Sigmoid colon (tissue), 6 donors: ENCODE measurements at regions not wholly inside any gene's neighbourhood (a gene's known extent, or its start where the extent isn't known, plus 50 kb on each side); places are given as distances from the start of the nearest gene placed in this dataset.

ENCODE experiments used
- DNase-seq: peaks from one replicate; pipeline ENCODE4 v3.0.0-alpha.2; 2019
- H3K27ac ChIP-seq, 4 donors: fragments of 200-600 bp; sonication (generic); one replicate each; pipeline ENCODE4 v1.5.1; 2016 to 2019; ENCODE audit warnings: mild to moderate bottlenecking in 1 of 4
- H3K27me3 ChIP-seq, 3 donors: fragments of 200-600 bp; sonication (generic); one replicate each; pipeline ENCODE4 v1.5.1; 2019; ENCODE audit warnings: mild to moderate bottlenecking in 1 of 3
- H3K36me3 ChIP-seq, 4 donors: fragments of 200-600 bp; sonication (generic); one replicate each; pipeline ENCODE4 v1.5.1; 2016 to 2019
- H3K4me1 ChIP-seq, 4 donors: fragments of 200-600 bp; sonication (generic); one replicate each; pipeline ENCODE4 v1.5.1; 2017 to 2019
- H3K4me3 ChIP-seq, 4 donors: fragments of 200-600 bp; sonication (generic); one replicate each; pipeline ENCODE4 v1.5.1; 2017 to 2019; ENCODE audit warnings: mild to moderate bottlenecking in 2 of 4, moderate library complexity in 1 of 4
- H3K9me3 ChIP-seq, 4 donors: fragments of 200-600 bp in 3 of 4; sonication (generic) in 3 of 4; one replicate each; pipeline versions ENCODE4 v1.5.1 to v1.6.1; 2013 to 2019
- EP300 ChIP-seq, 4 donors: sonication (generic); formaldehyde crosslinking; IDR thresholded peaks; one replicate each; pipeline ENCODE4 v1.6.1; 2017; ENCODE audit warnings: antibody characterized with exemption in 4 of 4
- POLR2A ChIP-seq, 2 donors: fragments of 450-650 bp; IDR thresholded peaks; one replicate each; pipeline ENCODE4 v1.6.1; 2016; ENCODE audit warnings: antibody characterized with exemption in 2 of 2, mild to moderate bottlenecking in 2 of 2, moderate library complexity in 2 of 2
- POLR2AphosphoS5 ChIP-seq, 4 donors: sonication (generic); formaldehyde crosslinking; IDR thresholded peaks; one replicate each; pipeline ENCODE4 v1.6.1; 2017; ENCODE audit warnings: antibody characterized with exemption in 4 of 4
- WGBS, 2 donors: extraction: QIAGEN DNeasy Blood & Tissue Kit; methylation state at CpG; one replicate each; pipeline ENCODE4 v1.1.7; 2013; 5-methylcytosine and 5-hydroxymethylcytosine counted together
- intact Hi-C: fragments of 100-400 bp; cut with DNase I; formaldehyde crosslinking; loops from one replicate; pipeline ENCODE4 v1.15.1; 2023
- TF ChIP-seq, protein P1 (sequence below), 4 experiments: fragments of 450-650 bp in 3 of 4; fragments of 200-600 bp in 1 of 4; IDR thresholded peaks; one replicate each; pipeline ENCODE4 v1.5.1; 2016 to 2019; ENCODE audit warnings: antibody characterized with exemption in 4 of 4, mild to moderate bottlenecking in 3 of 4, moderate library complexity in 2 of 4
- donor health status: healthy with polysubstance abuse.
- donor health status: healthy.

DNA sequence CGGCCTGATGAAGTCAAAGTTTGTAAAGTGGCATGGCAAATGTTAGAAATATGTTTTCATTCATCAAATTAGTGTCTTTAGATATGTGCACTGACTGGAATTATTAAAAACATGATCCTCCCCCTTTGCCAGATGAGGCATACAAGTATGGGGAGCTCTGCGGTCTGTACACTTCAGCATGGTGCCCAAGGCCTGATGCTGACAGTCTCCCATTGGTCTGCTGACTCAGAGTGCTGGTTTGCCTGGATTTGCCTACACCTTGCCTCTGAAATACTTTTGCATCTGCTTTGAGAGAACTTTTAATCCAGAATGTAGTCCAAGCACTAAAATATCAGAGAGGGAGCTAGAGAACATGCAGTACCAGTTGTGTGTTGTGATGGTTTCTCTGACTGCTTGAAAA, 354.3 kb upstream of the ACTBL2 start:
- WGBS, 2 donors, result 92 to 93% methylated on average over 2 of the region's 2 CpGs
- no peaks in the 10 kb centered on the region for H3K36me3 ChIP-seq
- H3K27me3 ChIP-seq, result no peaks in the 10 kb centered on the region
- peaks cover 0 to 42% (median 31%) of the 10 kb centered on the region in 4 donors for H3K4me1 ChIP-seq
- peak overlapping the region in 1 of 4 donors; percentile 48 for H3K27ac ChIP-seq
- no peaks in the 10 kb centered on the region for H3K9me3 ChIP-seq
- intact Hi-C loops, result no loop called here
- TF ChIP-seq, protein P1, sequence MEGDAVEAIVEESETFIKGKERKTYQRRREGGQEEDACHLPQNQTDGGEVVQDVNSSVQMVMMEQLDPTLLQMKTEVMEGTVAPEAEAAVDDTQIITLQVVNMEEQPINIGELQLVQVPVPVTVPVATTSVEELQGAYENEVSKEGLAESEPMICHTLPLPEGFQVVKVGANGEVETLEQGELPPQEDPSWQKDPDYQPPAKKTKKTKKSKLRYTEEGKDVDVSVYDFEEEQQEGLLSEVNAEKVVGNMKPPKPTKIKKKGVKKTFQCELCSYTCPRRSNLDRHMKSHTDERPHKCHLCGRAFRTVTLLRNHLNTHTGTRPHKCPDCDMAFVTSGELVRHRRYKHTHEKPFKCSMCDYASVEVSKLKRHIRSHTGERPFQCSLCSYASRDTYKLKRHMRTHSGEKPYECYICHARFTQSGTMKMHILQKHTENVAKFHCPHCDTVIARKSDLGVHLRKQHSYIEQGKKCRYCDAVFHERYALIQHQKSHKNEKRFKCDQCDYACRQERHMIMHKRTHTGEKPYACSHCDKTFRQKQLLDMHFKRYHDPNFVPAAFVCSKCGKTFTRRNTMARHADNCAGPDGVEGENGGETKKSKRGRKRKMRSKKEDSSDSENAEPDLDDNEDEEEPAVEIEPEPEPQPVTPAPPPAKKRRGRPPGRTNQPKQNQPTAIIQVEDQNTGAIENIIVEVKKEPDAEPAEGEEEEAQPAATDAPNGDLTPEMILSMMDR (IDR thresholded peaks at IDR 0.05), result no peak
- no peak for TF ChIP-seq POLR2AphosphoS5 (IDR thresholded peaks at IDR 0.05)
- no peak for TF ChIP-seq POLR2A (IDR thresholded peaks at IDR 0.05)
- no peak for TF ChIP-seq EP300 (IDR thresholded peaks at IDR 0.05)
- no peak for DNase-seq
- H3K4me3 ChIP-seq, result no peak overlapping the region

- intact Hi-C loops, result no loop called here
- WGBS, 2 donors, result 74 to 98% methylated on average over 2 of the region's 2 CpGs
Observed at GRCh38 chr5:57836331-57836730, 353.7 kb upstream of the ACTBL2 start.

DNA sequence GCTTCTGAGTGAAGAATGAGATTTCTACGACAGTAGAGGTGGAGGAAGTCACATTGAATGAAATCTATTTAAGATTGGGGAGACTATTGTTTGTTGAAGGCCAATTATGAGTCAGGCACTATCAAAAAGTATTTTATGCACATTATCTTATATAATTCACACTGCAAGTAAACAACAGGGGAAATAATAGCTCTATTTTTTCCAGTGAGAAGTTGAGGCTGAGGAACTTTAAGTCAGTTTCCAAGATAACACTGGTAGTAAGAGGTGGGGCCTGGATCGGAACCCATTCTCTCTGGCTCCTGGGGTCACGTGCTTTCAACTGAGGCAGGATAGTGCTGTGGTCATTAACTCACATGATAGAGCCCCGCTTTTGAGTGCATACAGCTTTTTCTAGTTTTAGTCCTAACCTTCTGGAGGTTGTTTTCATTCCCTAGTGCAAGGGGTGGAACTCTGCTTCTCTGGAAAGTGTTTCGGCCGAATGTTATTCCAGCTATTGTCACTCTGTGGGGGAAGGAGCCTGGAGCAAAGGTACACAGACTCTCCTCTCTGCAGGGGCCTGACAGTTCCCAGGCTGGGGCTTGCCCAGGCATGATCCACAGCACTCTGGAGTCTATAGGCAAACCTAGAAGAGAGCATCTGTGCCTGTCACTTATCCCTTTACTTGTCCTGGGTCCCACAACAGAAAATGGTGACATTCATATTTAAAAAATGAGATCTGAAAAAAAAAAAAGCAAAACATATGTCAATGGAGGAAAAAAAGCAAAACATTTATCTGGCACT, 352.4 kb upstream of the ACTBL2 start:
- Histone ChIP-seq H3K9me3 (no peaks in the 10 kb centered on the region), H3K27me3 (no peaks in the 10 kb centered on the region), H3K4me1 (peaks cover 0 to 24% (median 17%) of the 10 kb centered on the region in 4 donors), H3K36me3 (no peaks in the 10 kb centered on the region), H3K4me3 (no peak overlapping the region), H3K27ac (peak overlapping the region in 2 of 4 donors; percentile 1 to 58)
- DNase-seq, result no peak
- 80 to 82% methylated on average over 6 of the region's 6 CpGs for WGBS, 2 donors
- intact Hi-C loops, result no loop called here
- no peak for TF ChIP-seq POLR2A (IDR thresholded peaks at IDR 0.05)
- no peak for TF ChIP-seq POLR2AphosphoS5 (IDR thresholded peaks at IDR 0.05)
- TF ChIP-seq EP300 (IDR thresholded peaks at IDR 0.05), result no peak
- TF ChIP-seq, protein P1 (IDR thresholded peaks at IDR 0.05), result no peak

More at GRCh38 chr5:57836331-57836730, 353.7 kb upstream of the ACTBL2 start:
- TF ChIP-seq, protein P1 (IDR thresholded peaks at IDR 0.05), result no peak
- TF ChIP-seq POLR2A (IDR thresholded peaks at IDR 0.05) (no peak), POLR2AphosphoS5 (IDR thresholded peaks at IDR 0.05) (no peak), EP300 (IDR thresholded peaks at IDR 0.05) (no peak)
- Histone ChIP-seq H3K27me3 (no peaks in the 10 kb centered on the region), H3K4me3 (no peak overlapping the region), H3K9me3 (no peaks in the 10 kb centered on the region), H3K27ac (no peak overlapping the region), H3K36me3 (no peaks in the 10 kb centered on the region), H3K4me1 (peaks cover 0 to 36% (median 25%) of the 10 kb centered on the region in 4 donors)
- no peak for DNase-seq

DNA sequence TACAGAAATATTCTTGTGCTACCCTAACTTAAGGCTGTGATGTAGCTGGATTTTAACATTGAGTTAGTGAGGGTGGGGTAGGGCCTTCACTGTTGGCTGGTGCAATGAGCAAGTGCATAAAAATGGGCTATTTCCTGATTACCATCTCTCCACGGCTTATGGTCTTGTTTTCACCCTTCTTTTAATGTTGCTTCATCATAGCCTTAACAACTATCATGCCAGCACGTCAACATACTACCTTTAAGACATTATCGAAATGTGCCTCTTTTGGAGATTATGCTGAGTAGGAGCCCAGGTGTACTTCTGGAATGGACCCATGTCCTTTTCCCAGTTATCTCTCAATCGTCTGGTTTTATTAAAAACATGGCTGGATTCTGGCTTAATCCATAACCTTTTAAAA, 350.9 kb upstream of the ACTBL2 start:
- no peak for DNase-seq
- no peaks in the 10 kb centered on the region for H3K27me3 ChIP-seq
- H3K4me3 ChIP-seq, result no peak overlapping the region
- no peaks in the 10 kb centered on the region for H3K9me3 ChIP-seq
- no peak for TF ChIP-seq EP300 (IDR thresholded peaks at IDR 0.05)
- TF ChIP-seq POLR2A (IDR thresholded peaks at IDR 0.05), result no peak
- TF ChIP-seq POLR2AphosphoS5 (IDR thresholded peaks at IDR 0.05), result no peak
- TF ChIP-seq, protein P1 (IDR thresholded peaks at IDR 0.05), result no peak
- H3K27ac ChIP-seq, result no peak overlapping the region
- intact Hi-C loops, result no loop called here
- H3K4me1 ChIP-seq, result peaks cover 0 to 15% (median 10%) of the 10 kb centered on the region in 4 donors
- 70 to 88% methylated on average over 4 of the region's 4 CpGs for WGBS, 2 donors
- no peaks in the 10 kb centered on the region for H3K36me3 ChIP-seq
